G401.6 (cell line): ENCODE measurements at regions not wholly inside any gene's neighbourhood (a gene's known extent, or its start where the extent isn't known, plus 50 kb on each side); places are given as distances from the start of the nearest gene placed in this dataset.
"Not testable (repeated sequence)": the region's sequence is repeated elsewhere in the genome, so short reads cannot be mapped to it uniquely, and the experiment has no call there.

Source experiments
- FAIRE-seq: peaks from 2 replicates; lab custom pipeline; 2012; peaks lifted over from hg19 to GRCh38; lab: Jason Lieb, UNC

DNA sequence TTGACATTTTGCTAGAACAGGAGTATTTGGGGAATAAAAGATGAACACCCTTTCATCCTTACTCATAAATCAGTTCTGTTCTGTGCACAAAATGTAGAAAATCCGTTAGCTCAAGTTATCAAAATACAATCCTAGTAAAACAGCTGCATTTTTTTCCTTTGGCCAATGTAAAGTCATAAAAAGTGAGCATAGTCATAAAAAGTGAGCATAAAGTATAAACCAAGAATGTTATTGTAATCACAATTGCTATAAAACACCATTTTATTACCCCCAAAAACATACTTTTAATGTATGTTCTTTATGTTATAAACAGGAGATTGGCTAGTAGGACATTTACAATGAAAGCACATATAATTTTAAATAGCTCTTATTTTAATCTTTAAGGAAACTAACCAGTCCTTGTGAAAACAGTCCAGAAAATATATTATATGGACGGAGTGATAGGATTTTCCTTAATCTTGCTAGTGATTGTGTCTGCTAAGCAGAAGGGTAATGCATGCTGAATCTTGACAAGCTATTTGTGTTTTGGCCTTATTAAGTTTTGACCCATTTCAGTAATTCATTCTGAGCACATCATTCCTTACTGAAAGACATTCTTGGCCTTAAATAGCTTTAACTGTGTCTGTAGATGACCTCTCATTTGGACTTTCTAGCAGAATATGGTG is 891.8 kb downstream of the DSC3 start:
- no peak for FAIRE-seq

GRCh38 chr18:30149585-30149984 is 893.0 kb downstream of the DSC3 start:
- FAIRE-seq, result no peak

GRCh38 chr18:30142870-30143269 is 899.7 kb downstream of the DSC3 start:
- FAIRE-seq, result no peak

- no peak for FAIRE-seq
These were observed 900.3 kb downstream of the DSC3 start for GRCh38 chr18:30142248-30142647.

DNA sequence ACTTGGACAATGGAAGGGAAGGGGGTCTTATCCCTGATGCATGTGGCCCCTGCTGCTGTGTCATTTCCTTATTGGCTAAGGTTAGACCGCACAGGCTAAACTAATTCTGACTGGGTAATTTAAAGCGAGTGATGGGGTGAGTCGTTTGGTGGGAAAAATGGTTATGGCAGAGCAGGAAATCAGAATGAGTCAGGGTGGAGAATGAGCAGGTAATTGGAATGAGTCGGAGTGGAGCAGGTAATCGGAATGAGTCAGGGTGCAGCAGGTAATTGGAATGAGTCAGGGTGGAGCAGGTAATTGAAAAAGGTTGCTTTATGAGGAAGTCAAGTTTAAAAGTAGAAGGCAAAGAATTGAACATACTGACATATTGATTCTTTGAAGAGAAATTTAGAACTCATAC is 901.0 kb downstream of the DSC3 start:
- FAIRE-seq, result not testable (repeated sequence)

DNA sequence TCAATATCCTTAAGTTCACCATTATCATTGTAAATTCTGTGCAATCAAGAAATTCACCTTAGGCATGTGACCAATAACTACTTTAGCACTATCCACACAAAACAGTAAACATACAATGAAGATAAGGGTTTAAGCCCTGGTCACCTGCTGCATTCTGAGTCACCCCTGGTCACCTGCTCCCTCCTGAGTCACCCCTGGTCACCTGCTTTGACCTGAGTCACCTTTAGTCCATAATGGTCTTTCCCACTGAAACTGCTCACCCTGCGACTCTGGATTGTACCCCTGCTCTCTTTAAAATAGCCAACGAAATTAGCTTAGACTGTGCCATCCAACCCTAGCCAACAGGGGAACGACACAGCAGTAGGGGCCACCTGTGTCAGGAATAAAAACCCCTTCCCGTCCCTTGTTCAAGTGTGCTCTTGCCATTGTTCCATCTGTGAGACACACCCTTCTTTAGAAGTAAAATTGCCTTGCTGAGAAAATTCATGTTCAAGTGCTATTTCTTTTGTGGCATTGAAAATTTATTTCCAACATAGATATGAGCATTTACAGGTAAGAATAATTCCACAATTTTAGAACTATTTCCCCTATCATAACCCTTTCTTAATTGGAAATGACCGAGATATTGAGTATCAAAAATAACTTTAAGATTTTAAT is 902.8 kb downstream of the DSC3 start:
- no peak for FAIRE-seq

GRCh38 chr18:30135938-30136337 is 906.6 kb downstream of the DSC3 start:
- FAIRE-seq, result no peak

- FAIRE-seq, result no peak
These were observed 908.5 kb downstream of the DSC3 start for GRCh38 chr18:30134020-30134419.

- no peak for FAIRE-seq
These were observed 909.6 kb downstream of the DSC3 start for GRCh38 chr18:30132959-30133358.

DNA sequence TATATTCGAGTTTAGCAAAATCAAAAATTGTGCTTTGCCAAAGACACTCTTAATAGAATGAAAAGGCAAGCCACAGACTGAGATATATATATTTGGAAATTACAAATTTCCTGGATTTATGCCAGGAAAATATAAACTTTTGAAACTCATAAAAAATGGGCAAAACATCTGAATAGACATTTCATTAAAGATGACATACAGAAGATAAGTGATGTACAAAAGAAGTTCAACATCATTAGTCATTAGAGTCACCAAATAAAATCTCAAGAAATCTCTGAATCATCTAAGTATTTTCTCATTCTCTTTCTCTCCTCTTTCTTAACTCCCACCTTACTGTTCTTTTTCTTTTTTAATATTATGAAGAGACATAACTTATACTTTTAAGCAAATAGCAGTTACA is 921.1 kb downstream of the DSC3 start:
- FAIRE-seq, result no peak

DNA sequence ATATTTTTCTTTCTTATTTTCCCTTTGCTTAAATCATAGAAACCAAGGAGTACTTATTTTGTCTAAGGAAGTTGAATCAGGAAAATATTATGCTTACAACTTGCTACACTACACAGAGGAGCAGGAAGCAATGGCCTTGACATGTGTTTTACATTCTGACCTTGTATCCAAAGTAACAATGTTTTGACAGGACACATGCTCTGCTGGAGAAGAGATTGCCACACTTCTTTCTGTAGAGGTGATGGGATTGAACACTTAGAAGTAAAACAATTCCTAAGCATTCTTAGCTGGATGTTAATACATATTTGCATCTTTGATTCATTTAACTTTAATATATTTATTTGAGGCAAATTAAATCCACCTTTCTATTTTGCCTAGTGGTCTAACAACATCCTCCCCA is 929.1 kb downstream of the DSC3 start:
- no peak for FAIRE-seq

- no peak for FAIRE-seq
These were observed 936.2 kb downstream of the DSC3 start for GRCh38 chr18:30106356-30106755.

DNA sequence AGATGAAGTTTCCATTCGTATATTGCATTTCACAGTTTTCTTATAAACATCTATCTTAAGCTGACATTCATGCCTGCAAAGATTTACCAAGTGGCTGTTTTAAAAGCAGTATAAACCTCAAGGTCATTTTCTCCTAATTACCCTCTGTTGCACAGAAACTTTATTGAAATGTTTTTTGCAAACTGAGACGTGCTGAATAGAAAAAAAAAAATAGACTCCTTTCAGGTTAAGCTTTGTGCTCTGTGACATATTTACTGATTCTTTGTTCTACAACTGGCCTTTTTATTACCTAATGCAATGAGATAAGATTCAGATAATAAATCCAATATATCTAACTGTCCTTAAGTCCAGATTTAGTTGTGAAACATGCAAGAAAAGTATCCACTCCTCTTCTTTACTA is 938.7 kb downstream of the DSC3 start:
- FAIRE-seq, result no peak

GRCh38 chr18:30096796-30097195 is 945.7 kb downstream of the DSC3 start:
- no peak for FAIRE-seq

GRCh38 chr18:30094556-30094955 is 948.0 kb downstream of the DSC3 start:
- peak; percentile 33 for FAIRE-seq

DNA sequence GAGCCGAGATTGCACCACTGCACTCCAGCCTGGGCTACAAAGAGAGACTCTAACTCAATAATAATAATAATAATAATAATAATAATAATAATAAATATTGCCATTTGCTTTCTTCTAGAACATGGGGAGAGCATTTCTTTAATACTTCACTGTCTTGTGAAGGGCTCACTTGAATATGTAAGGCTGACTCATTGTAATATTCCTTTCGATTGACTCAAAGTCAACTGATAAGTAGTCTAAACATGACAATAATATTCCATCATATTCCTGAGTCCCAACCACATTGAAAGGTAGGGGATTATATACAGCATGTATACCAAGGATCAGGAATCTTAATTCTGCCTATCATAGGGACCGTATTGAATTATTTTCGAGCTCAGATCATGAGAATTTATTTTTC is 949.2 kb downstream of the DSC3 start:
- FAIRE-seq, result no peak

DNA sequence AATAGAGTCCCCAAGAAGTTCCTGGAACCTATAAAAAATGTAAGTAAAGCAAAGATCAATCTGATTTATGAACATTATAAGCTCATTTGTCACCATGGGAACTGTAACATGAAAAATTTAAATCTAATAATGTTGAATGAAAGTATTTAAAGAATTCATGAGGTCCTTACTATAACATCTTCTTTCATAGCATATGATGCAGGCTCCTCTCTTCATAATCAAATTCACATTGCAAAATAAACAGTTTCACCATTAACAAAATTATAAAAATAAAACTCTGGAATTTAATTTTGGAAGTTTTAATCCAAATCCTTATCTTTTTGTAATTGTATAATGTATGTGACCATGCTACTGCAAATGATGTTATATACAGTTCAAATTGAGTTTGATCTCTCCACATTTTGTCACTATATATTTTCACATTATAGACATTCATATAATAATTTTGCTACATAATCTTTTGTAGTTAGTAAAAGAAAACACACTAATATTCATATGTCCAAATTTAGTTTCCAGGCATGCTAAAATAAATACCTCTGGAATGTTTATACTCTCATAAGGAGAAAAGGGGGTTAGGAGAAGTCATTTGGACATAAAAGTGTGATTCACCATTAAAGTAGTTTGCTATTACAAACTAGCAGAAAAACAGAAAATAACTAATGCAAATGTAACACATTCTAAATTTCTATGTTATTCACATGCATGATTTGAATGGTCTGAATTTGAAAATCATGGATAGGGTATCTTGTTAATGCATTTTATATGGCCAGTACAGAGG is 954.1 kb downstream of the DSC3 start:
- no peak for FAIRE-seq

DNA sequence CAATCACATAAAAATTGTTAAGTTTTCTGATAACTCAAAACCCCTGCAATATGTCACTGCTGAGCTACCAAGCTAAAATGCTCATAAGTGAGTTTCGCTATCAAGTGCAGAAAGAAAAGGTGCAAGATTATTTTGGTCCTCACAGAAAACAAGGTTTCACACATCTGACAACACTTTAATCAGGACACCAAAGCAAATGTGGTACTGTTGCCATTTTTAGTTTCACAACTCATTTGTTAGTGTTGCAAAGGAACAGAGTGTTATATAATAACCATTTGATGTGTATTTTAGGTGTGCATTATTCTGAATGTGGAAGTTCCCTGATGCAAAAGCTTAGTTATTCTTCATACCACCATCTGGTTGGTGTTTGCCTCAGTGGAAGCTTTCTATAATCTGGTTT is 956.2 kb downstream of the DSC3 start:
- FAIRE-seq, result no peak

DNA sequence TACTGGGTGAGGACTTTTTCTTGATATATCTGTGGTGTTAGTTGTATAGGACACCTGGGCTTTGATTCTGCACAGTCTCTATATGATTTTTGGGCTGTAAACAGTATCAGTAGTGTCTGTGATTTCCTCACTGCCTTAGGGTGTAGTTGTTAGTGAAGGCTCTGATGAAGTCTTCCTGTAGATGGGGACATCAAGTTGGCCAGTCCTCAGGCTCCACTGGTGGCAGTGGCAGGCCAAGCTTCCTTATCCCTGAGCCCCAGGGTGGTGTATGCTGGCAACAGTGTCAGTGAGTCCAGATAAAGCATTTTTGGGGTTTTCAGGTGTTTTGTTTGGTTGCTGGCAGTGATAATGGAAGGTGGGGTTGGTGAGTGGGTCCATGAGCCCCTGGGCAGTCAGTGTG is 961.4 kb downstream of the DSC3 start:
- FAIRE-seq, result no peak

DNA sequence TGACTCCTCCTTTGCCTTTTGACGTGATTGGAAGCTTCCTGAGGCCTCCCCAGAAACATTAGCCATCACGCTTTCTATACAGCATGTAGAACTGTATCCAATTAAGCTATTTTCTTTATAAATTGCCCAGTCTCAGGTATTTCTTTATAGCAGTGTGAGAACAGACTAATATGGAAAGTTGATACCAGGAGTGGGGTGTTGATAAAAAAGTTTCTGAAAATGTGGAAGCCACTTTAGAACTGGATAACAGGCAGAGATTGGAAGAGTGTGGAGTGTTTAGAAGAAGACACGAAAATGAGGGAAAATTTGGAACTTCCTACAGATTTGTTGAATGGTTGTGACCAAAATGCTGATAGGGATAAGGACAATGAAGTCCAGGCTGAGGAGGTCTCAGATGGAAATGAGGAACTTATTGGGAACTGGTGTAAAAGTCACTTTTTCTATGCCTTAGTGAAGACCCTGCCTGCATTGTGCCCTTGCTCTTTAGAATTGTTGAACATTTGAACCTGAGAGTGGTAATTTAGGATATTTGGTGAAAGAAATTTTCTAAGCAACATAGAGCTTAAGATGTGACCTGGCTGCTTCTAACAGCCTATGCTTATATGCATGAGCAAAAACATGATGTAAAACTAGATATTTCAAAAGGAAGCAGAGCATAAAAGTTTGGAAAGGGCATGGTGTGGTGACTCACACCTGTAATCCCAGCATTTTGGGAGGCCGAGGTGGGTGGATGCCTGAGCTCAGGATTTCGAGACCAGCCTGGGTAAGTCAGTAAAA is 969.7 kb downstream of the DSC3 start:
- FAIRE-seq, result no peak

DNA sequence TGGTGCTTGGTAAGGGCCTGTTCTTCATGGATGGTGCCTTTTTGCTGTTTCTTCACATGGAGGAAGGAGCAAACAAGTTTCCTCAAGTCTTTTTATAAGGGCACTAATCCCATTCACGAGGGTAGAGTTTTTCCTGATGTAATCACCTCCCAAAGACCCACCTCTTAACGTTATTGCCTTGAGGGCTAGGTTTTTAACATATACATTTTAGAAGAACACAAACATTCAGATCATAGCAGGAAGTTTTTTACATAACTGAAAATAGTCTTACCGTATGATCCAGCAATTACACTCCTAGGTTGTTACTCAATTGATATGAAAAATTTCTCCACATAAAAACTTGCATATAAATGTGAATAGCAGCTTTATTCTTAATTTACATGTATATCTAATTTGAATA is 976.3 kb downstream of the DSC3 start:
- no peak for FAIRE-seq

DNA sequence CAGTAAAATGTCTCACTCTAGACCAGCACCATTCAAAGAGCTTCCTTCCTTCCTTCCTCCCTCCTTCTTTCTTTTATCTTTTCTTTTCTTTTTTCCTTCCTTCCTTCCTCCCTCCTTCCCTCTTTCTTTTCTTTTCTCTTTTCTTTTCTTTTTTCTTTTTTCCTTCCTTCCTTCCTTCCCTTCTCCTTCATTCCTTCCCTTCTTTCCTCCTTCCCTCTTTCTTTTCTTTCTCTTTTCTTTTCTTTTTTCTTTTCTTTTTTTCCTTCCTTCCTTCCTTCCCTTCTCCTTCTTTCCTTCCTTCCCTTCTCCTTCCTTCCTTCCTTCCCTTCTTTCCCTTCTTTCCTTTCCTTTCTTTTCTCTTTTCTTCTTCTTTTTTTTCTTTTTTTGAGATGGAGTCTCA is 985.1 kb downstream of the DSC3 start:
- no peak for FAIRE-seq

DNA sequence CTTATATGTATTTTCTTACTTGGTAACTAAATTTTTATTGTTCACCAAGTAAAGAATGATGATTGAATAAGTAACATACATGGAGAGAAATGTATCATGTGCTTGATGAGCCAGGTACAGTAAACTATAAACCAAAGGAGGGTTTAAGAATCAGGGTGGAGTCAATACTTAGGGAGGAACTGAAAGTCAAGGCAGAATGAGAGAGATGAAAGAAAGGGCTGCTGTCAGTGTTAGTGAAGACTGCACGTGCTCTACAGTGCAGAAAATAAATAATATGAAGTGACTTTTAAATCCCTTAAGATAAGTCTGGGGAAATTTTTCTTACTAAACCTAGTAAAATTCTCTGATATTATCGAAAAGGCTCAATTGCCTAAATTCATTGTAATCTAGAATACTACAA is 986.0 kb downstream of the DSC3 start:
- no peak for FAIRE-seq
